ENCODE measurements at regions not wholly inside any gene's neighbourhood (a gene's known extent, or its start where the extent isn't known, plus 50 kb on each side); places are given as distances from the start of the nearest gene placed in this dataset.

DNA sequence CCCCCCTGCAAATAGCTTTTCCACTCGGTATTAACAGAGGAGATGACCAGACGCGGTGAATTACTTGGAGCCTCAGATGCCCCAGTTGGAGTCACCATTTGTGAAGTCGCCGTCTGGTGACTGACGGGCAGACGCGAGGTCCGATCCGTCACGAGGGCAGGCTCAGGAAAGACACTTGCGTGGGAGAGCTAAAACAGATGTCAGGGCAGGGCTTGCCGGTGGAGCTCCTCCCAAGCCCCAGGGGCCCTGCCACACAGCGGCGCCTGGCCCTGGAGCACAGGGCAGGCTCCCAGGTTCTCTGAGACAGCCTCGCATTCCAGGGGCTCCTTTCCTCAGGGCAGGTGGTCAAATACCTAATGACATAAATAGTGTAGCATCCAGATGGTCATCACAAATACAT, 348.3 kb downstream of the C16orf95 start:
- DNase-seq (ENCODE audit: low read depth in 2 of 2, low spot score in 1 of 2): no peak

DNA sequence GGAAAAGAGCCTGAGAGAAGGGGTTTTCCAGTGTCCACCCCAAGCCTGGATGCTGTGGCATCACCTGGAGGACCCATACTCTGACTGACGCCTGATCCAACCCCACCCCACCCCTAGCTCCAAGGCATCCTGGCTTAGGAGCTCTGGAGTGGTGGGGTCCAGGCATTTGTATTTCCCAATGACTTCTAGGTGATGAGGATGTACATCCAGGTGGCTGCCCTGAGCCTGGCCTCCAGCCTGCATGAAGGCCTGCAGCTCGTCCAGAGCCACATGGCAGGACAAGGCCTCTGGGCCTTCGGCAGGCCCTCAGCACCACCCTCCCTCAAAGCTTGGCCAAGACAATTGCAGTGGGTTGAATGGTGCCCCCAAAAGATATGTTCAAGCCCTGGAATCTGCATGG, 347.5 kb downstream of the C16orf95 start:
- no peak for DNase-seq (ENCODE audit: low read depth in 2 of 2, low spot score in 1 of 2)

DNA sequence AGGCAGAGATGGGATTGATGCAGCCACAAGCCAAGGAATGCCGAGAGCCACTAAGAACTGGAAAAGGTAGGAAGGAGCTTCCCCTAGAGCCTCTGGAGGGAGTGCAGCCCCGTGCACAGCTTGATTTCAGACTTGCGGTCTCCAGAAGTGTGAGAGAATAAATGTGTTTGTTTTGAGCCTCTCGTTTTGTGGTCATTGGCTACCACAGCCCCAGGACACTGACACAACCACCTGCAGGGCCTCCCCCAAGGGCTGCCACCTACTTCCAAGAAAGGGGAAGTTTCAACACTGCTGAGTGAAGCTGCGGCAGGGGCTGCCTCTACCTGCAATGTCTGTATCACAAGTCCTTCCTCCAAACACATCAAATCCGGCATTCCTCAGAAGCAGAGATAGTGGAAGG, 346.9 kb downstream of the C16orf95 start:
- no peak for DNase-seq (ENCODE audit: low read depth in 2 of 2, low spot score in 1 of 2)

DNA sequence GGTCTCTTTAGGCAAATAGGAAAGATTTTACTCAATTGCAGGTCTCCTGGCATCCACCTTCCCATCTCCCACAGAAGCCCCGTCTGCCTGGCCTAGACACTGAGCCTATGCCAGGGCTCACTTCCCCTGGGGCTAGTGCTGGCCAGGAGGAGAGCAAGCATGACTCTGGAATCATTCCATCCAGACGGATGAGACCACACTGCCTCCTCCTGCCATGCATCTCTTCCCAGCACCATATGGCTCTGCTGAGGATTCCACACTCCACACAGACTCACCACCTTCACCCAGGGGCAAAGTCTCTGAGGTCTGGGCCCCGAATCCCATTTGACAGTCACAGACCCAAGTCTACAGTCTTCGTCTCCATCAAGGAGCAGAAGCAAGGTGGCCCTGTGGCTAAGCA, 346.5 kb downstream of the C16orf95 start:
- no peak for DNase-seq (ENCODE audit: low read depth in 2 of 2, low spot score in 1 of 2)

DNA sequence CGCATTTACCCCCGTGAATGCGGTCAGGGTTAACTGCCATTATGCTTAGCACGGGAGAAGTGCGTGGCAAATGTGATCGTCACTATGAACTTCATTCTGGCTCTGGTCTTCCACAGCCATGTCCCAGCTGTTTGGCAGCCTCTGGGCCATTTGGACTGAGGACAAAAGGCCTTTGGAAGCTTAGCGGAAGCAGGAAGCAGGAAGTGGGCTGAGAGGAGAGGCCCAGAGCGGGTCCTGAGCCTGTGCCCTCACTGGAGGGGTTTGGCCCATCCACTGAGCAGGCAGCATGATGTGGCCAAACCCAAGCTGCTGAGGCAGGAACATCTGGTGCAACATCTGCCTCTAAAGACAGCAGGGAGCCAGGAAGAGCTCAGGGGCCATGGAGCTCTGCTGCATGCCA, 345.9 kb downstream of the C16orf95 start:
- DNase-seq (ENCODE audit: low read depth in 2 of 2, low spot score in 1 of 2): no peak

DNA sequence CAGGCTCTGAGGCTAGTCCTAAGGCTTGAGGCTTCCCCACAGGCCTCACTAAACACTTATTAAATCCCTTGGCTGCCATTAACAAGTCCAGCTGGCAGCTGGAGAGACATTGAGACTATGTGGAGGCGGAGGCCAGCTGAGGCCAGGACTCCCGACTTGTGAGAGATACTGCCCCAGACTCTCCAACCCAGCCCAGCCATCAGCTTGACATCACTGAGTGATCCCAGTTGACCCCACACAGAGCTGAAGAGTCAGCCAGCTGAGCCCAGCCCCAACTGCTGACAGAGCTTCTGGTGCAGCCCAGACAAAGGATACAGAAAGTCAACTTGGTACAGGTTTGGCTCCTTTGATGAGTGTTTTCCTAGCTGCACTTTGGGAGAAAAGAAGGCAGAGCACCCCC, 343.1 kb downstream of the C16orf95 start:
- DNase-seq (ENCODE audit: low read depth in 2 of 2, low spot score in 1 of 2): no peak

DNA sequence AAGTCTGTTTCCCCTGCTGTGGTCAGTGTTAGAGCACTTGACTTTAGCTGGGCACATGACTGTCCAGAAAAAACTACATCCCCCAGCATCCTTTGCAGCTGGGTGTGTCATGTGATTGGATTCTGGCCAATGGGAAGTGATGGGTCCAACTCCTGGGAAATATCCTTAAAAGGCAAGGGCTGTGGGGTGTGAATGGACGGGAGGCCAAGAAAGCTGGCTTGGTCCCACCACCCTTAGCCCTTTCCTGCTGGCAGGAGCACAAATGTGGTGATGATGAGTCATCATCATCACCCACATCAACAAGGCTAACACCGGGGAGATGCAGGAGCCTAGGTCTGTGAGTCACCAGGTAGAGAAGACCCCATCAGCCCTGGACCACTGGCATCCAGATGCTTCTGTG, 341.7 kb downstream of the C16orf95 start:
- no peak for DNase-seq (ENCODE audit: low read depth in 2 of 2, low spot score in 1 of 2)

DNA sequence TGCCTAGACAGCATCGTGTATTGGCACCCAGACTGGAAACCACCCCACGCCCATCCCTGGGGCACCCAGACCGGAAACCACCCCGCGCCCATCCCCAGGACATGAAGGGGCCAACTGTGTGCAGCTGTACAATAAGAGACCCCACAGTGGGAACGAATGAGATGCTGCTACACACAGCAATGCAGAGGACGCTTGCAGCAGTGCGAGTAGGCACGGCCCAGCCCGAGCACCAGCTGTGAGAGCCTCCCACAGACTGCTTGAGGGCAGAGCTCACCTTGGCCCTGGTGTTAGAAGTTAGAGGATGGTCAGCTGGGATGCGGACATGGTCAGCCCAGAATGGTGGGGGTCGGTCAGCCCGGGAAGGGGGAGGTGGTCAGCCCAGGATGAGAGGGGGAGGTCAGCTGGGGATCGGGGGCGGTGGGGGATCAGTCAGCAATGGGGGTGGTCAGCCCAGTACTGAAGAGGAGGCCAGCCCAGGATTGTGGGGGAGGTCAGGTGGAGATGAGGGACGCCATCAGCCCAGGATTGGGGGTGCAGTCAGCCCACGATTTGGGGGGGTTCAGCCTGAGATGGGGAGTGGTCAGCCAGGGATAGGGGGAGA, 340.0 kb downstream of the C16orf95 start:
- DNase-seq (ENCODE audit: low read depth in 2 of 2, low spot score in 1 of 2): no peak

DNA sequence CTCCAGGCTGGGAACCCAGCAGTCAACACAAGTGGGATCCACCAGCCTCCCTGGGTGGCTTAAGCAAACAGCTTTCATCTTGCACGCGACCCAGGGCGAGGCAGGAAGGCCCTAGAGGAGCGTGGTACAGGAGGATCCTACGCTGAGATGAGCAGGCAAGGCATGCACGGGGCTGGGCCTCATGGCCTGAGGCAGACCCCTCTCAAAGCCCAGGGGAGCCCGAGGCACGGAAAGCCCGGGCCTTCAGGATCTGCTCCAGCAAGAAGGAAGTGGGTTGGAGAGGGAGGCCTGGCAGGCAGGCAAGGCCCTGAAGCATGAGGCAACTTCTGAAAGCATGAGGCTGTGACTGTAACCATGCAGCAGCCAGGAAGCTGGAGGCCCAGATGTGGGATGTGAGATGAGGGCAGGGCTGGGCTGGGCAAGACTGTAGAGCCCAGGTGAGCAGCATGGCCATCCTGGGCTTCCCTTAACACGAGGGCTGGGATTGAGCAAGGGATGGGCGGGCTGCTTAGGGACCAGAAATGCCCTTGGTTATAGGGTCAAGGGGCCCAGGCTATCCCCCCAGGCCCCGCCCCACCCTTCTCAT, 338.7 kb downstream of the C16orf95 start:
- DNase-seq (ENCODE audit: low read depth in 2 of 2, low spot score in 1 of 2): no peak

DNA sequence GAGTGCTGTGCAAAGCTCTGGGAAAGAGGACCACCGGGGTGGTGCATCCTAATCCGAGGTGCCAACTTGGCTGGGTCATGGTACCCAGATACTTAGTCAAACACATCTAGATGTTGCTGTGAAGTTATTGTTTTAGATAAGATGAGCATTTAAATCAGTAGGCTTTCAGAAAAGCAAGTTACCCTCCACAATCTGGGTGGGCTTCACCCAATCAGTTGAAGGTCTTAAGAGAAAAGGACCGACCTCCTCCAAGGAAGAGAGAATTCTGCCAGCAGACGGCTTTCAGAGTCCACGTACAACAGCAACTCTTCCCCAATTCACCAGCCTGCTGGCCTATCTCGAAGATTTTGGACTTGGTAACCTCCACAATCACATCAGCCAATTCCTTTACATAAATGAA, 338.1 kb downstream of the C16orf95 start:
- no peak for DNase-seq (ENCODE audit: low read depth in 2 of 2, low spot score in 1 of 2)

DNA sequence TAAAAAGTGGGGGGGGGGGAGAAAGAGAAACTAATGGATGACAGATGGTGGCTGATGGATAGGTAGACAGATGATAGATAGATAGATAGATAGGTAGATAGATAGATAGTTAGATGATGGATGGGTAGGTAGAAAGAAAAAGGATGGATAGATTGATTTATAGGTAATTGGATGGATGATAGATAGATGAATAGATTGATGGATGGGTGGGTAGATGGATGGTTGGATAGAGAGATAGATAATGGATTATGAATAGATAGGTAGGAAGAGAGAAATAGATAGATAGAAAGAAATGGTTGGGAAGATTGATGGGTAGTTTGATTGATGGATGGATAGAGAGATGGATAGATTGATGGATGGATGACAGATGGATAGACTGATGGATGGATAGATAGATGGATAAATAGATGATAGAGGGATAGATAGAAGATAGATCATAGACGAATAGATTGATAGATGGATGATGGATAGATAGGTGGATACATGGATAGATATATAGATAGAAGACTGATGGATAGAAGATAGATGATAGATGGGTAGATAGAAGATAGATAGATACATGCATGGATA, 337.1 kb downstream of the C16orf95 start:
- DNase-seq (ENCODE audit: low read depth in 2 of 2, low spot score in 1 of 2): no peak

DNA sequence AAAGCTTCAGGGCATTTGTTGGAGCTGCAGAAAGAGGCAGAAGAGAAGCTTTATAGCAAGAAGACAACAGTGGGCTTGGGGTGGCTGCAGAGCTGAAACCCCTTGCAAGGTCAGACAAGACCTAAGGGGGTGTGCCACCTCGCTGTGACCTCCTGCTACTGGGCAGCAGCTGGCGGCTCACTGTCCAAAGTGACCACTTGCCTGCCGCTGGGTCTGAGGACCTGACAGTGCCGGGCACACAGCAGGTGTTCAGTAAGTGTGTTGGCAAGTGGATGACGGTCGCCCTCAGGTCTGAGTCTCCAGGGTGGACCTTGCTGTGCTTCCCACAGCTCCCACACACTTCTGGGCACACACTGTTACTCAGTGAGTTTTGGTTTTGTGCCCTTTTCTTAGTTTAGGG, 336.5 kb downstream of the C16orf95 start:
- no peak for DNase-seq (ENCODE audit: low read depth in 2 of 2, low spot score in 1 of 2)

DNA sequence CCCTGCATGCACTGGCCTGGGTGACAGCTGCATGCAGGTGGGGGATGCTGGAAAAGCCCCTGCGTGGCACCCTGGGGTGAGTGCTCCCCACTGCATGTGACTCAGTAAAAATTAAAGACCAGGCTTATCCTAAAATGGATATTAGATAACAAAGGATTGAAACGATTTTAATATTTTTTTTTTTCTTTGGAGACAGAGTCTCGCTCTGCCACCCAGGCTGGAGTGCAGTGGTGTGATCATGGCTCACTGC, 334.9 kb downstream of the C16orf95 start:
- DNase-seq (ENCODE audit: low read depth in 2 of 2, low spot score in 1 of 2): no peak

DNA sequence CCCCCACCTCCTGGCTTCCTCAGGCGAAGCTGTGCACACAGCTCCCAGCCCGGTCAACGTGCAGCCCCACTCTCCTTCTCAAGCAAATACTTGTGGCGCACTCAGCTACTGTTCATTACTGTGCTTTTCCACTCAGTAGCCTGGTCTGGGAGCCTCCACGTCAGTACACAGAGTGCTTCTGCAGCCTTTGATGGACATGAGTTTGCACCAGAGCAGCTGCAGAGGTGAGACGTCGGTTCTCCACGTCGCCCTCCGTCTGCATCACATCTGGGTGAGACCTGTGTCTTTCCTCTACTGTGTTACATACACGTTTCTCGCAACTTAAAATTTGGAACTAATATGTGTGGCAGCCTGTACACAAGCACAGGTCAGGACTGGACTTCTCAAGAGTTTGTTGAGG, 334.3 kb downstream of the C16orf95 start:
- no peak for DNase-seq (ENCODE audit: low read depth in 2 of 2, low spot score in 1 of 2)

DNA sequence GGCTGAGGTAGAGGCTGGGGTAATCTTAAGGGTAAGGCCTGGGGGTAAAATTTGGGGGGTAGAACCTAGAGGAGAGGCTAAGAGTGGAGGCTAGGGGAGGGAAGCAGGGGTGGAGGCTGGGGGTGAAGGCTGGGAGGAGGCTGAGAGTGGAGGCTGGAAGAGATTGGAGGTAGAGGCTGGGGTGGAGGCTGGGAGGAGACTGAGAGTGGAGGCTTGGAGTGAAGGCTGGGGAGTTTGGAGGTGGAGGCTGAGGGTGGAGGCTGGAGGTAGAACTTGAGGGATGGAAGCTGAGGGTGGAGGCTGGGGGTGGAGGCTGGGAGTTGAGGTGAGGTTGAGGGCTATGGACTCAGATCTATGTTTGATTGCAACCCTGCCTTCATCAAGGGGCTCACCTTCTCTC, 333.6 kb downstream of the C16orf95 start:
- no peak for DNase-seq (ENCODE audit: low read depth in 2 of 2, low spot score in 1 of 2)

DNA sequence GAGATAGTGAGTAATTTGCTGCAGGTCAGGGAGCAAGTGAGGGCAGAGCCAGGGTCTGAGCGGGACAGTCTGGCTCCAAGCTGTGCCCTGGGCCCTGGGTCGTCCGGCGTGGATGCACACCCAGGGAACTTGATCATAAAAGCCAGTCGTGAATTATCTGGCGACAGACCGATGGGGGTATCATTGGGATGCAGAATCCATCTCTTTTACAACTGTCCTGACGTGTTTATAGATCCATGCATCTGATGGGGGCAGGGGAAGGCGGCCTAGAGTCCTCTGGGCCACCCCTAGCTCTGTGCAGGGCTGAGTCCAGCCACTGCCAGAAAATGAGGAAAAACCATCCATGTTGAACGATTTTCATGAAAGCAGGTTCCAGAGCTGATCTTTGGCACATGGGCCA, 332.8 kb downstream of the C16orf95 start:
- DNase-seq (ENCODE audit: low read depth in 2 of 2, low spot score in 1 of 2): no peak

DNA sequence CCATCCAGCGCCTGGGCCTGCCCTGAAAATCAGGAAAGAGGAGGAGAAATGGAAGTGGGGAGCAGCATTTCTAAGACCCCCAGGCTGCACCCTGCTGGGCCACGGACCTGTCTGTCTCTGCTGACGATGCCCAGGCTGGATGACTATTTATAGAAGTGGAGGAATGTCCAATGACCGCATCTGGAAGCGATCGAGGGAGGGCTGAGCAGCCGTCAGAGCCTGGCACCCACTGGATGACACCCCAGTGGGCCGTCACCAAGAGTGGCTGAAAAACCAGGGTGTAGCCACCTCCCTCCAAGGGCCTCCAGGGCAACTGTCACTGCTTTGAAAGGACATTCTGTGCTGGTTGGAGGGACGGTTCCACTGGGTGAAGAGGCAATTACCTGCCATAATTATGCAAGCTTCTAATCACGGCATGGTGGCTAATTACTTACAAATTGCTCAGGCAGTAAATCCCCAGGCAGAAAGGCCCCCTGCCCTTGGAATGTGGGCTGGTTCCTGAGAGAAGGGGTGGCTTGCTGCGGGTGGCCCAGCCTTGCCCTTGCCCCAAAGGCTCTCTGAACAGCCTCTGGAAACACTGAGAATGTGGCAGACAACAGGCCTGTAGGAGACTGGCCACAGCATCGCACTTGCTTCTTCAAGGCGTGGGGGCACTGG, 332.1 kb downstream of the C16orf95 start:
- DNase-seq (ENCODE audit: low read depth in 2 of 2, low spot score in 1 of 2): no peak

DNA sequence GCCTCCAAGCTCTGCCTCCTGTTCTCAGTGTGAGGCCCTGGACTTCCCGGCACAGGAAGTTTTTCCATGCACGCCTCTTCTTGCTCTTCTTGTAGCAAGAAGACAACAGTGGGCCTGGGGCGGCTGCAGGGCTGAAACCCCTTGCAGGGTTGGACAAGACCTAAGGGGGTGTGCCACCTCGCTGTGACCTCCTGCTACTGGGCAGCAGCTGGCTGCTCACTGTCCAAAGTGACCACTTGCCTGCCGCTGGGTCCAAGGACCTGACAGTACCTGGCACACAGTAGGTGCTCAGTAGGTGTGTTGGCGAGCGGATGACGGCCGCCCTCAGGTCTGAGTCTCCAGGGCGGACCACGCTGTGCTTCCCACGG, 331.6 kb downstream of the C16orf95 start:
- DNase-seq (ENCODE audit: low read depth in 2 of 2, low spot score in 1 of 2): no peak

DNA sequence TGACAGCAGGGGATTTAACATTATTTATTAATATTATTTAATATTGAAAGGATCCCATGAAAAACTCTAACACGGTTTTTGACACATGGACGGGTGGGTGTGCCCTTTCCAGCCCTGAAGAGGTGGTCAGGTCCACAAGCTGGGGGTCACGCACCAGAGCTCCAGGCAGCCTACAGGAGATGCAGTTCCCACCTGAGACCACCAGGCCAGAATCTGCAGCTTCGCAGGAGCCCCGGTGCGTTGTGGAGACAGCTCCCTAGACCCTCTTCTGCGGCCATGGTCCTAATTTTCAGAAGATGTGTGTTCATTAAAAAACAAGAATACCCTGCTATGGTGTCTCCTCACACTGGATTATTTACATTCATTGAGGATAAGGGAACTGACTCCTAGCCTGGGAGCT, 331.1 kb downstream of the C16orf95 start:
- DNase-seq (ENCODE audit: low read depth in 2 of 2, low spot score in 1 of 2): no peak

DNA sequence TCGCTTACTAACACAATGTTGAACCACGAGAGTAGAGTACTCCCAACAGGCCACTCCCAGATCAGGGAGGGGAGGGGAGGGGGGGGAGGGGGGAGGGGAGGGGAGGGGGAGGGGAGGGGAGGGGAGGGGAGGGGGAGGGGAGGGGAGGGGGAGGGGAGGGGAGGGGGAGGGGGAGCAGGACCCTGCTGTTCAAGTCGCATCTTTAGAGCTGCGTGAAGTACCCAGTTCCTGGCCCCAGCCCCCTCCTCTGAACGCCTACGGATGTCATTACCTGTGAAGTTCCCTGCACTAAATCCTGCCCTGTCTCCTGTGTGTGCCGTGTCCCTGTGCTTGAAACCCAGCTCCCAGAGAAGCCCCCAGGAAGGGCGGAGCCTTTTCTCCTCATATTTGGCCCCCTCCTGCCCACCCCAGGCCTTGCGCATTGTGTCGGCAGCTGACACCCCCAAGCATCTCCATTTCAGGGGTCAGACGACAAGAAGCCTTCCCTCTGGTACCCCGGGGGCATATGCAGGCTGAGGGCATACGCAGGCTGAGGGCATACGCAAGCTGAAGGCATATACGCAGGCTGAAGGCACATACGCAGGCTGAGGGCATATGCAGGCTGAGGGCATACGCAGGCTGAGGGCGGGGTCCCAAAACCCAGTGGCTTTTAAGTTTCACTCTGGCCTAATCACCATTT, 330.2 kb downstream of the C16orf95 start:
- no peak for DNase-seq (ENCODE audit: low read depth in 2 of 2, low spot score in 1 of 2)

DNA sequence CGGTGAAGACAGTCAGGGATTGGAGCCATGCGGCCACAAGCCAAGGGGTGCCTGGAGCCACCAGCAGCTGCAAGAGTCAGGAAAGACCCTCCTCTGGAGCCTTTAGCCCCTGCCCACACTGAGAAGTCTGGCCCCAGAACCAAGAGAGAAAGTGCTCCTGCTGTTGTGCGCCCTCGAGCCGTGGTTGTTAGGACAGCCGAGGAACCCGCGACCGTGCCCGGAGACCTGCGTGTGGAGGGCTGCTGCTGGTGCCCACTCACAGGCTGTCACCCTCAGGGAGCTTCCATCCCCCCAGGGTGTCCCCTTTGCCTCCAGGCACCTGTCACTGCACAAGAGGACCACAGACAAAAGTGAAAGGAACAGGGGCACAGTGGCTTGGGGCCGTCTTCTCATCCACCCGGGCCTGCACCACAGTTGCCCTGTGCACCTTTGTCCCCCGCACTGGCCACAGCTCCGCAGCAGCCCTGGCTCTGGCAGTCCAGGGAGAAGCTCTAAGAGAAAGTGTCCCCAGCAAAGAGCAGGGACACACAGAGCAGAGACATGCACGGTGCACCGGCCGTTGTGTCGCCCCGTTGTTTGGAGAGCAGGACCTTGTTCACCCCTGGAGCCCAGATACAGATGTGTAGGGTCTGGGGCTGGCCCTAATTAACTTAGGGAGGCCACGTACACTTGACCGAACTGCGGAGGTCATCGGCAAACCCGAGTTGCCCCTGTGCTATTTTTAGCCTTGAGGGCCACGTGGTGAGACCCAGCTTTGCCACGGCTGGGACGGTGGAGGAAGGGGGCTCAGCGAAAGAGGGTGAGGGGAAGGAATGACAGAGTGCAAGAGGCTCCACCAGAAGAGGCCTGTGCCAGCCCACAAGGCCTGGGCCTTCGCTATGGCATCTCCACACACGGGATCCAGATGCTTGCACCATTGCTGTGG, 329.2 kb downstream of the C16orf95 start:
- no peak for DNase-seq (ENCODE audit: low read depth in 2 of 2, low spot score in 1 of 2)

All from stimulated activated CD8-positive, alpha-beta memory T cell treated with anti-CD3 and anti-CD28 coated beads, Interleukin-4, amount 100 ng/mL, for 4 hours (primary cell).